Right atrium auricular region (tissue), 2 donors: ENCODE measurements at regions not wholly inside any gene's neighbourhood (a gene's known extent, or its start where the extent isn't known, plus 50 kb on each side); places are given as distances from the start of the nearest gene placed in this dataset.

ENCODE experiments used
- DNase-seq: peaks from one replicate; pipeline ENCODE4 v3.0.0-alpha.2; 2019; ENCODE audit warnings: low spot score
- H3K27ac ChIP-seq, 2 donors: fragments of 200-600 bp; sonication (generic); 1 replicate in 1 of 2; 2 replicates in 1 of 2; pipeline ENCODE4 v1.5.1; 2016 to 2019
- H3K27me3 ChIP-seq, 2 donors: fragments of 200-600 bp; sonication (generic); one replicate each; pipeline versions ENCODE4 v1.5.1 to v1.6.0; 2017 to 2019
- H3K36me3 ChIP-seq: fragments of 200-600 bp; sonication (generic); one replicate; pipeline ENCODE4 v1.5.1; 2016
- H3K4me1 ChIP-seq, 2 donors: fragments of 200-600 bp; sonication (generic); one replicate each; pipeline versions ENCODE4 v1.5.1 to v1.6.0; 2017 to 2019
- H3K4me3 ChIP-seq, 2 donors: fragments of 200-600 bp; sonication (generic); 1 replicate in 1 of 2; 2 replicates in 1 of 2; pipeline ENCODE4 v1.5.1; 2017 to 2019; ENCODE audit warnings: mild to moderate bottlenecking in 1 of 2, moderate library complexity in 1 of 2
- H3K9me3 ChIP-seq, 2 donors: fragments of 200-600 bp; sonication (generic); one replicate each; pipeline ENCODE4 v1.5.1; 2019
- CTCF ChIP-seq, 2 donors: fragments of 200-600 bp; sonication (generic); IDR thresholded peaks; one replicate each; pipeline ENCODE4 v1.5.1; 2019; ENCODE audit warnings: antibody characterized with exemption in 2 of 2

GRCh38 chr5:35371951-35372426 lies 141.7 kb upstream of the PRLR start:
- DNase-seq = no peak
- H3K36me3 ChIP-seq = no peaks in the 10 kb centered on the region
- no peak for TF ChIP-seq CTCF (IDR thresholded peaks at IDR 0.05)
- no peaks in the 10 kb centered on the region for H3K4me1 ChIP-seq
- H3K27me3 ChIP-seq = no peaks in the 10 kb centered on the region
- H3K4me3 ChIP-seq = no peak overlapping the region
- no peaks in the 10 kb centered on the region for H3K9me3 ChIP-seq
- no peak overlapping the region for H3K27ac ChIP-seq

- no peaks in the 10 kb centered on the region for H3K27me3 ChIP-seq
- no peaks in the 10 kb centered on the region for H3K36me3 ChIP-seq
- H3K4me1 ChIP-seq = no peaks in the 10 kb centered on the region
- no peak overlapping the region for H3K4me3 ChIP-seq
- no peak overlapping the region for H3K27ac ChIP-seq
- no peaks in the 10 kb centered on the region for H3K9me3 ChIP-seq
- DNase-seq = no peak
- no peak for TF ChIP-seq CTCF (IDR thresholded peaks at IDR 0.05)
Observed at GRCh38 chr5:35370871-35371270, 140.6 kb upstream of the PRLR start.

GRCh38 chr5:35369965-35370790 lies 139.9 kb upstream of the PRLR start:
- H3K36me3 ChIP-seq = no peaks in the 10 kb centered on the region
- no peak overlapping the region for H3K4me3 ChIP-seq
- TF ChIP-seq CTCF (IDR thresholded peaks at IDR 0.05) = no peak
- DNase-seq = no peak
- no peaks in the 10 kb centered on the region for H3K4me1 ChIP-seq
- H3K27me3 ChIP-seq = no peaks in the 10 kb centered on the region
- no peak overlapping the region for H3K27ac ChIP-seq
- H3K9me3 ChIP-seq = no peaks in the 10 kb centered on the region

GRCh38 chr5:35367526-35367925 lies 137.2 kb upstream of the PRLR start:
- Histone ChIP-seq H3K4me1 (no peaks in the 10 kb centered on the region), H3K36me3 (no peaks in the 10 kb centered on the region), H3K4me3 (no peak overlapping the region), H3K9me3 (no peaks in the 10 kb centered on the region), H3K27ac (no peak overlapping the region), H3K27me3 (no peaks in the 10 kb centered on the region)
- no peak for DNase-seq
- no peak for TF ChIP-seq CTCF (IDR thresholded peaks at IDR 0.05)

- Histone ChIP-seq H3K4me1 (no peaks in the 10 kb centered on the region), H3K27me3 (no peaks in the 10 kb centered on the region), H3K36me3 (no peaks in the 10 kb centered on the region), H3K9me3 (no peaks in the 10 kb centered on the region), H3K4me3 (no peak overlapping the region), H3K27ac (no peak overlapping the region)
- TF ChIP-seq CTCF (IDR thresholded peaks at IDR 0.05) = no peak
- no peak for DNase-seq
Observed at GRCh38 chr5:35365758-35366157, 135.5 kb upstream of the PRLR start.

GRCh38 chr5:35364350-35364749 lies 134.1 kb upstream of the PRLR start:
- H3K36me3 ChIP-seq = no peaks in the 10 kb centered on the region
- no peaks in the 10 kb centered on the region for H3K9me3 ChIP-seq
- TF ChIP-seq CTCF (IDR thresholded peaks at IDR 0.05) = no peak
- H3K27me3 ChIP-seq = no peaks in the 10 kb centered on the region
- H3K4me1 ChIP-seq = no peaks in the 10 kb centered on the region
- H3K27ac ChIP-seq = no peak overlapping the region
- no peak for DNase-seq
- no peak overlapping the region for H3K4me3 ChIP-seq
